ENCODE measurements at regions not wholly inside any gene's neighbourhood (a gene's known extent, or its start where the extent isn't known, plus 50 kb on each side); places are given as distances from the start of the nearest gene placed in this dataset.

DNA sequence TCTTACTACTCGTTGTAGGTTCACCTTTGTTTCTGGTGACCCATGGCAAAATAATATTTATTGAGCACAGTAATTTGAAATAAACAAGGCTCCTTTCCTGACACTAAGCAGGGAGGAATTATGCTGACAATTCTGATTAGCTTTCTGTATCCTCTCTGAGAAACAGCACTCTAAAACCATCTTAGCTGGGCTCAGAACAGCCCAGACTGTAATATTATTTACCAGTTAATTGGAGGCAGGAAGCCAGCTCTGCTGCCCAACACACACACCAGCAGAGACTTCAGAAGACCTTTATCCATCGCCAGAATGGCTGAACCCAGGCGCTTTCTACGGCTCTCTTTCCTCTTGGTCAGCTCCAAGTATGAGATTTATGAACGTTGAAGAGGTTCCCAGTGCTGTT lies 77.6 kb upstream of the FMN2 start:
- no peak overlapping the region for H2AFZ ChIP-seq (ENCODE audit: low read depth, low read length, severe bottlenecking)
- no peaks in the 10 kb centered on the region for H3K9me2 ChIP-seq (replicated peaks; ENCODE audit: insufficient read depth, low read length)
- H3F3A ChIP-seq (ENCODE audit: insufficient read depth), result no peaks in the 10 kb centered on the region
- no peaks in the 10 kb centered on the region for H3K27me3 ChIP-seq (ENCODE audit: low read length)
- H3K4me2 ChIP-seq (ENCODE audit: low read depth, low read length, poor library complexity, severe bottlenecking), result no peak overlapping the region
- no peak overlapping the region for H3K27ac ChIP-seq (ENCODE audit: low read depth, low read length)
- no peaks in the 10 kb centered on the region for H3K36me3 ChIP-seq (ENCODE audit: low read length)
- TF ChIP-seq EZH2phosphoT487 (conservative IDR thresholded peaks at IDR 0.05; ENCODE audit: low read length), result no peak
- TF ChIP-seq, protein P1, sequence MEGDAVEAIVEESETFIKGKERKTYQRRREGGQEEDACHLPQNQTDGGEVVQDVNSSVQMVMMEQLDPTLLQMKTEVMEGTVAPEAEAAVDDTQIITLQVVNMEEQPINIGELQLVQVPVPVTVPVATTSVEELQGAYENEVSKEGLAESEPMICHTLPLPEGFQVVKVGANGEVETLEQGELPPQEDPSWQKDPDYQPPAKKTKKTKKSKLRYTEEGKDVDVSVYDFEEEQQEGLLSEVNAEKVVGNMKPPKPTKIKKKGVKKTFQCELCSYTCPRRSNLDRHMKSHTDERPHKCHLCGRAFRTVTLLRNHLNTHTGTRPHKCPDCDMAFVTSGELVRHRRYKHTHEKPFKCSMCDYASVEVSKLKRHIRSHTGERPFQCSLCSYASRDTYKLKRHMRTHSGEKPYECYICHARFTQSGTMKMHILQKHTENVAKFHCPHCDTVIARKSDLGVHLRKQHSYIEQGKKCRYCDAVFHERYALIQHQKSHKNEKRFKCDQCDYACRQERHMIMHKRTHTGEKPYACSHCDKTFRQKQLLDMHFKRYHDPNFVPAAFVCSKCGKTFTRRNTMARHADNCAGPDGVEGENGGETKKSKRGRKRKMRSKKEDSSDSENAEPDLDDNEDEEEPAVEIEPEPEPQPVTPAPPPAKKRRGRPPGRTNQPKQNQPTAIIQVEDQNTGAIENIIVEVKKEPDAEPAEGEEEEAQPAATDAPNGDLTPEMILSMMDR (IDR thresholded peaks at IDR 0.05; ENCODE audit: insufficient read depth, low read length, poor library complexity, severe bottlenecking), result no peak
- H3K4me3 ChIP-seq (ENCODE audit: insufficient read depth, low read length, poor library complexity, severe bottlenecking), result no peak overlapping the region
- H3K9ac ChIP-seq (ENCODE audit: low read length), result no peak overlapping the region
- H3K9me3 ChIP-seq (ENCODE audit: insufficient read depth, low read length), result peaks cover 6% of the 10 kb centered on the region; the same call in 1 of the 2 replicates
- no peaks in the 10 kb centered on the region for H4K20me1 ChIP-seq (ENCODE audit: low read depth, low read length)
- no peaks in the 10 kb centered on the region for H3K79me2 ChIP-seq (ENCODE audit: insufficient read depth, low read length)

DNA sequence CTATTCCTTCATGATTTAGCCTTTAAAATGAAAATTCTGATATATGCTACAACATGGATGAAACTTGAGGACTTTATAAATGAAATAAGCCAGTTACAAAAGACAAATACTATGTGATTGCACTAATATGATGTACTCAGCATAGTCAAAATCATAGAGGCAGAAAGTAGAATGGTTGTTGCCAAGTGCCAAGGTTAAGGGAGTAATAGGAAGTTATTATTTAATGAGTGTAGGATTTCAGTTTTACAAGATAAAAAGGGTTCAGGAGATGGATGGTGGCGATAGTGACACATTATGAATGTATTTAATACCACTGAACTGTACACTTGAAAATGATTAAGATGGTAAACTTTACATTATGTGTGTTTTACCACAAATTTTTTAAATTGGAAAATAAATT lies 73.1 kb upstream of the FMN2 start:
- TF ChIP-seq, protein P1 (IDR thresholded peaks at IDR 0.05; ENCODE audit: insufficient read depth, low read length, poor library complexity, severe bottlenecking), result no peak
- no peak for TF ChIP-seq EZH2phosphoT487 (conservative IDR thresholded peaks at IDR 0.05; ENCODE audit: low read length)
- Histone ChIP-seq H3K4me3 (ENCODE audit: insufficient read depth, low read length, poor library complexity, severe bottlenecking) (no peak overlapping the region), H4K20me1 (ENCODE audit: low read depth, low read length) (no peaks in the 10 kb centered on the region), H3K9me2 (replicated peaks; ENCODE audit: insufficient read depth, low read length) (no peaks in the 10 kb centered on the region), H3F3A (ENCODE audit: insufficient read depth) (no peaks in the 10 kb centered on the region), H3K9me3 (ENCODE audit: insufficient read depth, low read length) (peaks cover 6% of the 10 kb centered on the region; the same call in 1 of the 2 replicates), H3K4me2 (ENCODE audit: low read depth, low read length, poor library complexity, severe bottlenecking) (no peak overlapping the region), H3K9ac (ENCODE audit: low read length) (no peak overlapping the region), H3K79me2 (ENCODE audit: insufficient read depth, low read length) (no peaks in the 10 kb centered on the region), H2AFZ (ENCODE audit: low read depth, low read length, severe bottlenecking) (no peak overlapping the region), H3K27me3 (ENCODE audit: low read length) (no peaks in the 10 kb centered on the region), H3K27ac (ENCODE audit: low read depth, low read length) (no peak overlapping the region), H3K36me3 (ENCODE audit: low read length) (no peaks in the 10 kb centered on the region)

DNA sequence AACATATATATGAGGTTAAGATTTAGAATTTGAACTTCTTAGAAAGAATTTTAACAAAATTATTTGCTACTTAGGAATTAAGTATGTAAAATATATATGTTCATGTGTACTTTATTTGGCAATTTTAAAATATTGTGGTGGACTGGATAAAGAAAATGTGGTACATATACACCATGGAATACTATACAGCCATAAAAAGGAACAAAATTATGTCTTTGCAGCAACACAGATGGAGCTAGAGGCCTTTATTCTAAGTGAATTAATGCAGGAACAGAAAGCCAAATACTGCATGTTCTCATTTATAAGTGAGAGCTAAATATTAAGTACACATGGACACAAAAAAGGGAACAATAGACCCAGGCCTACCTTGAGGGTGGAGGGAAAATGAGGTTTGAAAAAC lies 72.2 kb upstream of the FMN2 start:
- no peaks in the 10 kb centered on the region for H3K79me2 ChIP-seq (ENCODE audit: insufficient read depth, low read length)
- peaks cover 6% of the 10 kb centered on the region; the same call in 1 of the 2 replicates for H3K9me3 ChIP-seq (ENCODE audit: insufficient read depth, low read length)
- H3K27me3 ChIP-seq (ENCODE audit: low read length), result no peaks in the 10 kb centered on the region
- no peak overlapping the region for H2AFZ ChIP-seq (ENCODE audit: low read depth, low read length, severe bottlenecking)
- no peaks in the 10 kb centered on the region for H3K9me2 ChIP-seq (replicated peaks; ENCODE audit: insufficient read depth, low read length)
- H3F3A ChIP-seq (ENCODE audit: insufficient read depth), result no peaks in the 10 kb centered on the region
- no peak overlapping the region for H3K4me3 ChIP-seq (ENCODE audit: insufficient read depth, low read length, poor library complexity, severe bottlenecking)
- H4K20me1 ChIP-seq (ENCODE audit: low read depth, low read length), result no peaks in the 10 kb centered on the region
- no peak overlapping the region for H3K4me2 ChIP-seq (ENCODE audit: low read depth, low read length, poor library complexity, severe bottlenecking)
- no peak overlapping the region for H3K9ac ChIP-seq (ENCODE audit: low read length)
- H3K27ac ChIP-seq (ENCODE audit: low read depth, low read length), result no peak overlapping the region
- TF ChIP-seq EZH2phosphoT487 (conservative IDR thresholded peaks at IDR 0.05; ENCODE audit: low read length), result no peak
- TF ChIP-seq, protein P1 (IDR thresholded peaks at IDR 0.05; ENCODE audit: insufficient read depth, low read length, poor library complexity, severe bottlenecking), result no peak
- H3K36me3 ChIP-seq (ENCODE audit: low read length), result no peaks in the 10 kb centered on the region
